ENCODE measurements at regions not wholly inside any gene's neighbourhood (a gene's known extent, or its start where the extent isn't known, plus 50 kb on each side); places are given as distances from the start of the nearest gene placed in this dataset.

GRCh38 chr6:153325661-153326060 lies 194.6 kb upstream of the RGS17 start:
- Histone ChIP-seq H4K5ac (ENCODE audit: insufficient read length, low read depth, low read length) (no peak overlapping the region), H3K27ac (ENCODE audit: insufficient read length, low read depth, low read length) (no peak overlapping the region)
- no peaks in the 10 kb centered on the region for H3K27me3 Mint-ChIP-seq (ENCODE audit: low read depth)

More at GRCh38 chr6:153325661-153326060, 194.6 kb upstream of the RGS17 start:
- no peak overlapping the region for H3K9ac ChIP-seq (ENCODE audit: extremely low read depth, insufficient read length, low read length)
- no peak overlapping the region for H3K14ac ChIP-seq (ENCODE audit: insufficient read depth, low read length)
- no peak overlapping the region for H3K56ac ChIP-seq (ENCODE audit: insufficient read length, low read depth, low read length)
- no peaks in the 10 kb centered on the region for H3K79me2 ChIP-seq (ENCODE audit: insufficient read depth, low read length)
- H4K20me1 ChIP-seq (ENCODE audit: control insufficient read depth, insufficient read depth, insufficient read length), result no peaks in the 10 kb centered on the region
- no peak for TF ChIP-seq CTCF (conservative IDR thresholded peaks at IDR 0.05)
- H3K23me2 ChIP-seq (ENCODE audit: insufficient read length, low read depth, low read length, poor library complexity, severe bottlenecking), result no peaks in the 10 kb centered on the region
- no peak overlapping the region for H3K18ac ChIP-seq (ENCODE audit: insufficient read length, low read depth, low read length)
- H3K4me3 Mint-ChIP-seq, result no peak overlapping the region
- H3K23ac ChIP-seq (ENCODE audit: insufficient read length, low read depth, low read length), result no peak overlapping the region
- H2BK120ac ChIP-seq (ENCODE audit: low read depth, low read length, poor library complexity, severe bottlenecking), result no peak overlapping the region
- H3K9me3 Mint-ChIP-seq, result peaks cover 0 to 3% of the 10 kb centered on the region in 2 experiments; a peak in 1 of 5 replicates
- no peak overlapping the region for H3K4ac ChIP-seq (ENCODE audit: low read depth, low read length)
- H3K79me1 ChIP-seq (ENCODE audit: insufficient read depth, low read depth, low read length, poor library complexity, severe bottlenecking), result no peaks in the 10 kb centered on the region
- H2BK5ac ChIP-seq (ENCODE audit: insufficient read length, low read length), result no peak overlapping the region
- no peak overlapping the region for H4K8ac ChIP-seq (replicated peaks; ENCODE audit: insufficient read length, low read depth, low read length)
- H3K4me1 ChIP-seq (ENCODE audit: insufficient read depth, low read length), result no peaks in the 10 kb centered on the region
- no peak overlapping the region for H2AK5ac ChIP-seq (ENCODE audit: insufficient read length, low read length)
- no peak overlapping the region for H2BK20ac ChIP-seq (ENCODE audit: low read depth, low read length, poor library complexity, severe bottlenecking)
- H2AFZ ChIP-seq (ENCODE audit: low read length), result no peak overlapping the region
- no peak overlapping the region for H4K91ac ChIP-seq (ENCODE audit: insufficient read length, low read depth, low read length)
- H2BK12ac ChIP-seq (ENCODE audit: insufficient read length, low read depth, low read length), result no peak overlapping the region
- WGBS (ENCODE audit: extremely low coverage, insufficient read length, low lambda C conversion rate), result no CpG with 5 or more reads among the region's 1 CpG
- H3K4me2 ChIP-seq (ENCODE audit: insufficient read depth, insufficient read length, low read length), result no peak overlapping the region
- DNase-seq, result no peak
- H2BK15ac ChIP-seq (ENCODE audit: low read depth, low read length), result no peak overlapping the region
- H3K9me3 ChIP-seq (ENCODE audit: control insufficient read depth, low read depth, low read length), result no peaks in the 10 kb centered on the region
- no peaks in the 10 kb centered on the region for H3K27me3 ChIP-seq (ENCODE audit: insufficient read depth, low read length)
- no peaks in the 10 kb centered on the region for H3K4me1 Mint-ChIP-seq
- no peak overlapping the region for H3K27ac Mint-ChIP-seq
- H3K36me3 Mint-ChIP-seq (ENCODE audit: insufficient read depth in 1 of 3, low read depth in 3 of 3), result no peaks in the 10 kb centered on the region; a peak in 1 of 7 replicates
- no peak overlapping the region for H3T11ph ChIP-seq (ENCODE audit: low read length)
